Esophagus muscularis mucosa (tissue), 4 donors: ENCODE measurements at regions not wholly inside any gene's neighbourhood (a gene's known extent, or its start where the extent isn't known, plus 50 kb on each side); places are given as distances from the start of the nearest gene placed in this dataset.
"Not testable (repeated sequence)": the region's sequence is repeated elsewhere in the genome, so short reads cannot be mapped to it uniquely, and the experiment has no call there.

ENCODE experiments used
- EP300 ChIP-seq: sonication (generic); formaldehyde crosslinking; IDR thresholded peaks from one replicate; pipeline ENCODE4 v1.6.1; 2017; ENCODE audit warnings: antibody characterized with exemption
- POLR2AphosphoS5 ChIP-seq, 2 donors: sonication (generic); formaldehyde crosslinking; IDR thresholded peaks; one replicate each; pipeline ENCODE4 v1.6.1; 2017; ENCODE audit warnings: antibody characterized with exemption in 2 of 2
- TF ChIP-seq, protein P1 (sequence below), 3 experiments: fragments of 200-600 bp in 2 of 3; fragments of 450-650 bp in 1 of 3; sonication (generic) in 2 of 3; IDR thresholded peaks; one replicate each; pipeline ENCODE4 v1.5.1; 2017 to 2019; ENCODE audit warnings: antibody characterized with exemption in 3 of 3, mild to moderate bottlenecking in 2 of 3, moderate library complexity in 1 of 3

- TF ChIP-seq, protein P1, sequence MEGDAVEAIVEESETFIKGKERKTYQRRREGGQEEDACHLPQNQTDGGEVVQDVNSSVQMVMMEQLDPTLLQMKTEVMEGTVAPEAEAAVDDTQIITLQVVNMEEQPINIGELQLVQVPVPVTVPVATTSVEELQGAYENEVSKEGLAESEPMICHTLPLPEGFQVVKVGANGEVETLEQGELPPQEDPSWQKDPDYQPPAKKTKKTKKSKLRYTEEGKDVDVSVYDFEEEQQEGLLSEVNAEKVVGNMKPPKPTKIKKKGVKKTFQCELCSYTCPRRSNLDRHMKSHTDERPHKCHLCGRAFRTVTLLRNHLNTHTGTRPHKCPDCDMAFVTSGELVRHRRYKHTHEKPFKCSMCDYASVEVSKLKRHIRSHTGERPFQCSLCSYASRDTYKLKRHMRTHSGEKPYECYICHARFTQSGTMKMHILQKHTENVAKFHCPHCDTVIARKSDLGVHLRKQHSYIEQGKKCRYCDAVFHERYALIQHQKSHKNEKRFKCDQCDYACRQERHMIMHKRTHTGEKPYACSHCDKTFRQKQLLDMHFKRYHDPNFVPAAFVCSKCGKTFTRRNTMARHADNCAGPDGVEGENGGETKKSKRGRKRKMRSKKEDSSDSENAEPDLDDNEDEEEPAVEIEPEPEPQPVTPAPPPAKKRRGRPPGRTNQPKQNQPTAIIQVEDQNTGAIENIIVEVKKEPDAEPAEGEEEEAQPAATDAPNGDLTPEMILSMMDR (IDR thresholded peaks at IDR 0.05), result not testable (repeated sequence)
- TF ChIP-seq EP300; POLR2AphosphoS5 (IDR thresholded peaks at IDR 0.05): not testable (repeated sequence)
Observed at GRCh38 chr2:111551428-111551827, 332.6 kb downstream of the ANAPC1 start.
